Erythroblast (primary cell): ENCODE measurements at regions not wholly inside any gene's neighbourhood (a gene's known extent, or its start where the extent isn't known, plus 50 kb on each side); places are given as distances from the start of the nearest gene placed in this dataset.

ENCODE experiments used
- GATA1 ChIP-seq: IDR thresholded peaks from 2 replicates; pipeline ENCODE4 v1.6.1; 2011; ENCODE audit warnings: low read depth, mild to moderate bottlenecking, control low read depth, low read length, moderate library complexity
- POLR2A ChIP-seq: IDR thresholded peaks from 2 replicates; pipeline ENCODE4 v1.6.1; 2011; ENCODE audit warnings: mild to moderate bottlenecking, low read length

GRCh38 chr6:119844387-119844786 lies 494.8 kb upstream of the MAN1A1 start:
- TF ChIP-seq POLR2A (no peak), GATA1 (no peak)
